GM19025 (cell line): ENCODE measurements at regions not wholly inside any gene's neighbourhood (a gene's known extent, or its start where the extent isn't known, plus 50 kb on each side); places are given as distances from the start of the nearest gene placed in this dataset.

ENCODE experiments used
- ATAC-seq: cut with Tn5 transposase; IDR thresholded peaks from one replicate; pipeline ENCODE4 v1.9.1; 2021; ENCODE audit warnings: mild to moderate bottlenecking, low read depth, moderate library complexity; ENCODE audit not compliant: unreplicated experiment

GRCh38 chr18:37676276-37676675, 110.7 kb upstream of the CELF4 start:
- no peak for ATAC-seq

- ATAC-seq = no peak
These were observed 110.1 kb upstream of the CELF4 start for GRCh38 chr18:37675699-37676098.

- ATAC-seq = no peak
These were observed 109.0 kb upstream of the CELF4 start for GRCh38 chr18:37674570-37674969.

GRCh38 chr18:37673671-37674070, 108.1 kb upstream of the CELF4 start:
- no peak for ATAC-seq

GRCh38 chr18:37672932-37673595, 107.5 kb upstream of the CELF4 start:
- no peak for ATAC-seq

GRCh38 chr18:37672001-37672400, 106.4 kb upstream of the CELF4 start:
- ATAC-seq = no peak

- no peak for ATAC-seq
These were observed 105.9 kb upstream of the CELF4 start for GRCh38 chr18:37671530-37671929.

GRCh38 chr18:37671119-37671518, 105.5 kb upstream of the CELF4 start:
- no peak for ATAC-seq

GRCh38 chr18:37669991-37670534, 104.5 kb upstream of the CELF4 start:
- ATAC-seq = no peak

- ATAC-seq = no peak
These were observed 103.6 kb upstream of the CELF4 start for GRCh38 chr18:37668971-37669747.

- ATAC-seq = no peak
These were observed 102.2 kb upstream of the CELF4 start for GRCh38 chr18:37667836-37668235.

- no peak for ATAC-seq
These were observed 101.4 kb upstream of the CELF4 start for GRCh38 chr18:37666991-37667390.

GRCh38 chr18:37666451-37666850, 100.9 kb upstream of the CELF4 start:
- no peak for ATAC-seq

- no peak for ATAC-seq
These were observed 99.7 kb upstream of the CELF4 start for GRCh38 chr18:37665346-37665745.

- no peak for ATAC-seq
These were observed 97.8 kb upstream of the CELF4 start for GRCh38 chr18:37663446-37663845.

- ATAC-seq = no peak
These were observed 97.1 kb upstream of the CELF4 start for GRCh38 chr18:37662546-37663339.

- no peak for ATAC-seq
These were observed 96.5 kb upstream of the CELF4 start for GRCh38 chr18:37662099-37662498.

- no peak for ATAC-seq
These were observed 95.9 kb upstream of the CELF4 start for GRCh38 chr18:37661478-37661877.

GRCh38 chr18:37661061-37661460, 95.5 kb upstream of the CELF4 start:
- no peak for ATAC-seq

- no peak for ATAC-seq
These were observed 95.1 kb upstream of the CELF4 start for GRCh38 chr18:37660658-37661057.

- ATAC-seq = no peak
These were observed 94.3 kb upstream of the CELF4 start for GRCh38 chr18:37659906-37660305.
